Testis (tissue), 2 donors: ENCODE measurements at regions not wholly inside any gene's neighbourhood (a gene's known extent, or its start where the extent isn't known, plus 50 kb on each side); places are given as distances from the start of the nearest gene placed in this dataset.

ENCODE experiments used
- DNase-seq: peaks from one replicate; pipeline ENCODE4 v3.0.0-alpha.2; 2019
- H3K27ac ChIP-seq, 2 donors: fragments of 200-600 bp; sonication (generic); one replicate each; pipeline ENCODE4 v1.5.1; 2019
- H3K27me3 ChIP-seq: fragments of 200-600 bp; sonication (generic); one replicate; pipeline ENCODE4 v1.5.1; 2019
- H3K36me3 ChIP-seq: fragments of 200-600 bp; sonication (generic); one replicate; pipeline ENCODE4 v1.5.1; 2017; ENCODE audit warnings: low read depth; ENCODE audit errors: missing control alignments
- H3K4me1 ChIP-seq: fragments of 200-600 bp; sonication (generic); one replicate; pipeline ENCODE4 v1.5.1; 2019
- H3K4me3 ChIP-seq, 2 donors: fragments of 200-600 bp; sonication (generic); one replicate each; pipeline ENCODE4 v1.5.1; 2017 to 2019
- H3K9me3 ChIP-seq: fragments of 200-600 bp; sonication (generic); one replicate; pipeline ENCODE4 v1.5.1; 2017
- CTCF ChIP-seq, 3 experiments: fragments of 450-650 bp in 2 of 3; fragments of 200-600 bp in 1 of 3; sonication (generic) in 1 of 3; IDR thresholded peaks; one replicate each; pipeline ENCODE4 v1.5.1; 2016 to 2019; ENCODE audit warnings: antibody characterized with exemption in 3 of 3, mild to moderate bottlenecking in 2 of 3, moderate library complexity in 1 of 3
- POLR2A ChIP-seq: fragments of 450-650 bp; IDR thresholded peaks from one replicate; pipeline ENCODE4 v1.6.1; 2017; ENCODE audit warnings: antibody characterized with exemption, mild to moderate bottlenecking, moderate library complexity
- WGBS, 2 donors: methylation state at CpG; one replicate each; pipeline ENCODE4 v1.1.5; 2018; 5-methylcytosine and 5-hydroxymethylcytosine counted together
- intact Hi-C: fragments of 100-400 bp; cut with DNase I; formaldehyde crosslinking; loops from one replicate; pipeline ENCODE4 v1.15.1; 2023; ENCODE audit warnings: low total_unique reads

- H3K4me1 ChIP-seq: no peaks in the 10 kb centered on the region
- no peak overlapping the region for H3K27ac ChIP-seq
- H3K4me3 ChIP-seq: no peak overlapping the region
- intact Hi-C loops: no loop called here
- no peaks in the 10 kb centered on the region for H3K36me3 ChIP-seq
- TF ChIP-seq POLR2A (no peak), CTCF (IDR thresholded peaks at IDR 0.05) (no peak)
- WGBS, 2 donors: 75 to 80% methylated on average over 4 of the region's 4 CpGs
- no peak for DNase-seq
- H3K27me3 ChIP-seq: no peaks in the 10 kb centered on the region
- no peaks in the 10 kb centered on the region for H3K9me3 ChIP-seq
Observed at GRCh38 chr9:116096046-116096445, 57.5 kb upstream of the PAPPA start.

GRCh38 chr9:116096853-116097252, 56.7 kb upstream of the PAPPA start:
- no peaks in the 10 kb centered on the region for H3K9me3 ChIP-seq
- no peaks in the 10 kb centered on the region for H3K27me3 ChIP-seq
- no peak overlapping the region for H3K4me3 ChIP-seq
- intact Hi-C loops: no loop called here
- WGBS, 2 donors: 10 to 18% methylated on average over 3 of the region's 3 CpGs
- H3K36me3 ChIP-seq: no peaks in the 10 kb centered on the region
- TF ChIP-seq POLR2A: no peak
- TF ChIP-seq CTCF (IDR thresholded peaks at IDR 0.05): no peak
- no peak overlapping the region for H3K27ac ChIP-seq
- H3K4me1 ChIP-seq: no peaks in the 10 kb centered on the region
- no peak for DNase-seq

- Histone ChIP-seq H3K27me3 (no peaks in the 10 kb centered on the region), H3K4me1 (no peaks in the 10 kb centered on the region), H3K4me3 (no peak overlapping the region), H3K36me3 (no peaks in the 10 kb centered on the region), H3K9me3 (no peaks in the 10 kb centered on the region), H3K27ac (no peak overlapping the region)
- no peak for DNase-seq
- TF ChIP-seq POLR2A (no peak), CTCF (IDR thresholded peaks at IDR 0.05) (no peak)
- intact Hi-C loops: no loop called here
- WGBS, 2 donors: 53 to 55% methylated on average over 5 of the region's 5 CpGs
Observed at GRCh38 chr9:116098476-116098875, 55.1 kb upstream of the PAPPA start.

- no peak overlapping the region for H3K27ac ChIP-seq
- no peak overlapping the region for H3K4me3 ChIP-seq
- TF ChIP-seq POLR2A (no peak), CTCF (IDR thresholded peaks at IDR 0.05) (no peak)
- WGBS, 2 donors: 87 to 89% methylated on average over 1 of the region's 1 CpG
- no peaks in the 10 kb centered on the region for H3K4me1 ChIP-seq
- no peaks in the 10 kb centered on the region for H3K9me3 ChIP-seq
- no peak for DNase-seq
- intact Hi-C loops: no loop called here
- H3K27me3 ChIP-seq: no peaks in the 10 kb centered on the region
- H3K36me3 ChIP-seq: no peaks in the 10 kb centered on the region
Observed at GRCh38 chr9:116099821-116100220, 53.8 kb upstream of the PAPPA start.

GRCh38 chr9:116100711-116101121, 52.9 kb upstream of the PAPPA start:
- intact Hi-C loops: no loop called here
- no peaks in the 10 kb centered on the region for H3K27me3 ChIP-seq
- no peaks in the 10 kb centered on the region for H3K4me1 ChIP-seq
- H3K36me3 ChIP-seq: no peaks in the 10 kb centered on the region
- no peak for TF ChIP-seq POLR2A
- no peak for TF ChIP-seq CTCF (IDR thresholded peaks at IDR 0.05)
- 83 to 90% methylated on average over 3 of the region's 3 CpGs for WGBS, 2 donors
- H3K4me3 ChIP-seq: no peak overlapping the region
- H3K27ac ChIP-seq: no peak overlapping the region
- DNase-seq: no peak
- H3K9me3 ChIP-seq: no peaks in the 10 kb centered on the region
